GM10266 (cell line): ENCODE measurements at regions not wholly inside any gene's neighbourhood (a gene's known extent, or its start where the extent isn't known, plus 50 kb on each side); places are given as distances from the start of the nearest gene placed in this dataset.
"Not testable (repeated sequence)": the region's sequence is repeated elsewhere in the genome, so short reads cannot be mapped to it uniquely, and the experiment has no call there.

ENCODE experiments used
- DNase-seq: peaks from one replicate; pipeline ENCODE4 v3.0.0; 2012; ENCODE audit errors: extremely low spot score
- TF ChIP-seq, protein P1 (sequence below): IDR thresholded peaks from 2 replicates; pipeline ENCODE4 v1.5.1; 2012; ENCODE audit warnings: mild to moderate bottlenecking, low read depth; ENCODE audit not compliant: control insufficient read depth, insufficient read depth; ENCODE audit errors: missing control alignments

DNA sequence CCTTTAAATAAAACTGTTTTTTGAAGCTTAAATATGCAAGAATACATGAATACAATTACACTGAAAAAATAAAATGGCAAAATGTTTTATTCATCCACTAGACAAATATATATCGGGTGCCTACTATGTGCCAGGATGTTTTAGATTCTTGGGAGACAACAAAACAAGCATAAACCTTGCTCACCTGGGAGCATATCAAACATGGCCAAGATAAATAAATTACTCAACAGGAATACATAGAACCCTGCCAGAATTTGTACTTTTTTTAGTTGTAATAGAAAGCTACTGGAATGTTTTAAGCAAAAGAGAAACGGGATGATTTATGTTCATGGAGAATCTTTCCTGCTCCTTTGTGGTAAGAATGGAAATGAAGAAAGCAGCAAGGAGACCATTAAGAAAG is 2358.5 kb upstream of the PCDH20 start:
- no peak for DNase-seq
- TF ChIP-seq, protein P1, sequence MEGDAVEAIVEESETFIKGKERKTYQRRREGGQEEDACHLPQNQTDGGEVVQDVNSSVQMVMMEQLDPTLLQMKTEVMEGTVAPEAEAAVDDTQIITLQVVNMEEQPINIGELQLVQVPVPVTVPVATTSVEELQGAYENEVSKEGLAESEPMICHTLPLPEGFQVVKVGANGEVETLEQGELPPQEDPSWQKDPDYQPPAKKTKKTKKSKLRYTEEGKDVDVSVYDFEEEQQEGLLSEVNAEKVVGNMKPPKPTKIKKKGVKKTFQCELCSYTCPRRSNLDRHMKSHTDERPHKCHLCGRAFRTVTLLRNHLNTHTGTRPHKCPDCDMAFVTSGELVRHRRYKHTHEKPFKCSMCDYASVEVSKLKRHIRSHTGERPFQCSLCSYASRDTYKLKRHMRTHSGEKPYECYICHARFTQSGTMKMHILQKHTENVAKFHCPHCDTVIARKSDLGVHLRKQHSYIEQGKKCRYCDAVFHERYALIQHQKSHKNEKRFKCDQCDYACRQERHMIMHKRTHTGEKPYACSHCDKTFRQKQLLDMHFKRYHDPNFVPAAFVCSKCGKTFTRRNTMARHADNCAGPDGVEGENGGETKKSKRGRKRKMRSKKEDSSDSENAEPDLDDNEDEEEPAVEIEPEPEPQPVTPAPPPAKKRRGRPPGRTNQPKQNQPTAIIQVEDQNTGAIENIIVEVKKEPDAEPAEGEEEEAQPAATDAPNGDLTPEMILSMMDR = no peak

DNA sequence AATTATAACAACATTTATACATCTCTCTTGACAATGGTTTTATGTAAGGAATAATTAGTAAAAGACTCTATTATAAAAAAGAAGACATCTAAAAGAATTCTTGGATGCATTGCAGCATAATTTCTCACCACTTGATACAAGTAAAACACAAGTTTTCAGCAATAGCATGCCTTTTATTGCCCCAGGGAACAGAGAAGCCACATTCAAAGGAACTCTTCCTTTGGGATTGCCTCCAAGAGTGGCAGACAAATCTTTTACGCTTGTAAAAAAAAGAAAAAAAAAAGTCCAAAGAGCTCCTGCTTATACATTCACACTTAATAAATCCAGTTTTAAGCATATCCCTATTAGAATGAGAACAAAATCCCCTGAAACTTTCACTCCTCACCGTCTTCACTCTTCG is 2357.8 kb upstream of the PCDH20 start:
- no peak for DNase-seq
- TF ChIP-seq, protein P1 = no peak

DNA sequence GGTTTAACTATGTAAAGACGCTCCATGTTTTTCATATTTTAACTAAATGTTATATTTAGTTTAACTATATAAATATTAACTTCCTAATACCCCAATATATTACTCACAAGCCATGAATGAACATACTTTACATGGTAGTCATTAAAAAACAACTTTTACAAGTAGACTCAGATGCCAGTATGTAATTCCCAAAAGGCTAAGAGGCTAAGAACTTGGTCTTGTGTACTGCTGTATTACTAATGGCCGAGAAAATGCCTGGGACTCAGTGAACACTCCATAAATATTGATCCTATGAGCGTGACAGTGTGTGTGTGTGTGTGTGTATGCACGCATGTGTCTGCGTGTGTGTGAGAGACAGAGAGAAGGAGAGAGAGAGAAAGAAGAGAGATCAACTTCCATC is 2342.0 kb upstream of the PCDH20 start:
- not testable (repeated sequence) for DNase-seq

DNA sequence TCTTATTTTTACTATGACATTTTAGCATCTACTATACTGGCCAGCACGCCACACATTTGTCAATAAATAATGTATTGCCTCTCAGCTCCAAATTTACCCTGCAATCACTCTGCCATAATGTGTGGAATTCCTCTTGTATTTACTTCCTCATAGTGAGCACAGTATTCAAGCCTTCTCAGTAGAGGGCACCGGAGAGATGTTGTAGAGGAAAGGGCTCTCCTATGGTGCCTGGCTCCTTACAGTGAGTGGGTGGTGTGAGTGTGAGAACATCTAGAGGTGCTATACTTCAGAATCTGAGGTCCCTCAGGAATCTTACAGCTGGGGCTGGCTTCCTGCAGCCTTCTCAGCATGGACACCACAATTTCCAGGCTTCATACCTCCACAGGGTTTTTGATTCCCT is 2334.2 kb upstream of the PCDH20 start:
- DNase-seq = not testable (repeated sequence)

DNA sequence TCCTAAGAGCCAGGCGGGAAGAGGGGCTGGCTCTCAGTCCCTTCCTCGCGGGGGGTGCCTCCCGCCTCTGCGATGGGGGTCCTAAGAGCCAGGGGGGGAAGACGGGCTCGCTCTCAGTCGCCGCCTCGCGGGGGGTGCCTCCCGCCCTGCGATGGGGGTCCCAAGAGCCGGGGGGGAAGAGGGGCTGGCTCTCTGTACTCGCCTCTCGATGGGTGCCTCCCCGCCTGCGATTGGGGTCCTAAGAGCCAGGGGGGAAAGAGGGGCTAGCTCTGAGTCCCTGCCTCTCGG is 2326.1 kb upstream of the PCDH20 start:
- not testable (repeated sequence) for DNase-seq

DNA sequence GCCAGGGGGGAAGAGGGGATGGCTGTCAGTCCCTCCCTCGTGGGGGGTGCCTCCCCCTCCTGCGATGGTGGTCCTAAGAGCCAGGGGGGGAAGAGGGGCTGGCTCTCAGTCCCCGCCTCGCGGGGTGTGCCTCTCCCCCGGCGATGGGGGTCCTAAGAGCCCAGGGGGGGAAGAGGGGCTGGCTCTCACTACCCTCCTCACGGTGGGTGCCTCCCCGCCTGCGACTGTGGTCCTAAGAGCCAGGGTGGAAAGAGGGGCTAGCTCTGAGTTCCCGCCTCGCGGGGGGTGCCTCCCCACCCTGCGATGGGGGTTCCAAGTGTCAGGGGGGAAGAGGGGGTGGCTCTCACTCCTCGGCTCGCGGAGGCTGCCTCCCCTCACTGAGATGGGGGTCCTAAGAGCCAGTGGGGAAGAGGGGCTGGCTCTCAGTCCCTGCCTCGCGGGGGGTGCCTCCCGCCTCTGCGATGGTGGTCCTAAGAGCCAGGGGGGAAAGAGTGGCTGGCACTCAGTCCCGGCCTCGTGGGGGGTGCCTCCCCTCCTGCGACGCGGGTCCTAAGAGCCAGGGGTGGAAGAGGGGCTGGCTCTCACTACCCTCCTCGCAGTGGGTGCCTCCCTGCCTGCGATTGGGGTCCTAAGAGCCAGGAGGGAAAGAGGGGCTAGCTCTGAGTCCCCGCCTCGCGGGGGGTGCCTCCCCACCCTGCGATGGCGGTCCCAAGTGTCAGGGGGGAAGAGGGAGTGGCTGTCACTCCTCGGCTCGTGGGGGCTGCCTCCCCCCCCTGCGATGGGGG is 2325.6 kb upstream of the PCDH20 start:
- TF ChIP-seq, protein P1 = no peak

DNA sequence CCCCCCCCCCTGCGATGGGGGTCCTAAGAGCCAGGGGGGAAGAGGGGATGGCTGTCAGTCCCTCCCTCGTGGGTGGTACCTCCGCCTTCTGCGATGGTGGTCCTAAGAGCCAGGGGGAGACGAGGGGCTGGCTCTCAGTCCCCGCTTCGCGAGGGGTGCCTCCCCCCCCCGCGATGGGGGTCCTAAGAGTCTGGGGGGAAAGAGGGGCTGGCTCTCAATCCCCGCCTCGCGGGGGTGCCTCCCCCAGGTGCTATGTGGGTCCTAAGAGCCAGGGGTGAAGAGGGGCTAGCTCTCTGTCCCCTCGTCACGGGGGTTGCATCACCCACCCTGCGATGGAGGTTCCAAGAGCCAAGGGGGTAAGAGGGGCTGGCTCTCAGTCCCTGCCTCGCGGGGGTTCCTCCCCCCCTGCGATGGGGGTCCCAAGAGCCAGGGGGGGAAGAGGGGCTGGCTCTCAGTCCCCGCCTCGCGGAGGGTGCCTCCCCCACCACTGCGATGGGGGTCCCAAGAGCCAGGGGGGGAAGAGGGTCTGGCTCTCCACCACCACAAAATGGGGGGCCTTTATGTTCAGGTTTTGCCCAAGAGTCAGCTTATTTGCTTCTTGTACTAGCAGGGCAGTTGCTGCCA is 2323.6 kb upstream of the PCDH20 start:
- DNase-seq = not testable (repeated sequence)

More for the DNA sequence above, 2325.6 kb upstream of the PCDH20 start:
- no peak for DNase-seq

DNA sequence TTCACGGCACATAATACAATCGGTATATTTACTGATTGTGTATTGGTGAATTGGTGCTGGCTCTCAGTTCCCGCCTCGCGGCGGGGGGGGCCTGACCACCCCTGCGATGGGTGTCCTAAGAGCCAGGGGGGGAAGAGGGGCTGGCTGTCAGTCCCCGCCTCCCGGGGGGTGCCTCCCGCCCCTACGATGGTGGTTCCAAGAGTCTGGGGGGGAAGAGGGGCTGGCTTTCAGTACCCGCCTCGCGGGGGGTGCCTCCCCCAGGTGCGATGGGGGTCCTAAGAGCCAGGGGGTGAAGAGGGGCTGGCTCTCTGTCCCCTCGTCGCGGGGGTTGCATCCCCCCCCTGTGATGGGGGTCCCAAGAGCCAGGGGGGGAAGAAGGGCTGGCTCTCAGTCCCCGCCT is 2321.8 kb upstream of the PCDH20 start:
- DNase-seq = no peak
- TF ChIP-seq, protein P1 = no peak

DNA sequence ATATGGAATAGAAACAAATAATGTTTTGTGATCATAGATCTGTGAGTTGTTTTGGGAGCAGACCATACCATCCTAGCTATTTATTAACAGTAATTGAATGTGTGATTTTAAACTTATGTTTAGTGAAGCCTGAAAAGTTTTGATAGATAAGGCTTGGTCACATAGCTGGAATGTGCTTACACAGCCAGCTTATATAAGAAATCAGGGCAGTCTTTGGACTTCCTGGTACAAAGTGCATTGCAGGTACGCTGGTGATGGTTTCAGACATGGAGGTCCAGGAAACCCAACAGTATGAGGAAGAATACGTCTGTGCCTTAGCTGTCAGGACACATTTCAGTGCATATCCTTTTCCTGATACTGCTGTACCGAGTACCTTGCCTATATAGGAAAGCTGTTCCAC is 2316.2 kb upstream of the PCDH20 start:
- TF ChIP-seq, protein P1 = no peak
- no peak for DNase-seq

DNA sequence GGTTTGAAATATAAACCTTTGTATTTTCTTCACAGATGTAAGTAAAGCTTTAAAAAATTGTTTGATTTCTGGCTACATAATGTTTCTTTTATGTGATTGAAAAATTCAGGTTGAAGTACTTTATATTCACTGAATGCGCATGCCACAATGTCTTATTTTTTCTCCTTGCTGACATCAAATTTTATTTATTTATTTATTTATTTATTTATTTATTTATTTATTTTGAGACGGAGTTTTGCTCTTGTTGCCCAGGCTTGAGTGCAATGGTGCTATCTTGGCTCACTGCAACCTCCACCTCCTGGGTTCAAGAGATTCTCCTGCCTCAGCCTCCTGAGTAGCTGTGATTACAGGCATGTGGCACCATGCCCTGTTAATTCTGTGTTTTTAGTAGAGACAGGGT is 2296.5 kb upstream of the PCDH20 start:
- not testable (repeated sequence) for DNase-seq
